Ishikawa (cell line): ENCODE measurements at regions not wholly inside any gene's neighbourhood (a gene's known extent, or its start where the extent isn't known, plus 50 kb on each side); places are given as distances from the start of the nearest gene placed in this dataset.

Source experiments
- CEBPB ChIP-seq: IDR thresholded peaks from 2 replicates; pipeline ENCODE4 v1.6.1; 2012
- CREB1 ChIP-seq: IDR thresholded peaks from 2 replicates; pipeline ENCODE4 v1.6.1; 2012; ENCODE audit warnings: low read depth
- EP300 ChIP-seq: IDR thresholded peaks from 2 replicates; pipeline ENCODE4 v1.6.1; 2012; ENCODE audit warnings: borderline replicate concordance
- FOXM1 ChIP-seq: IDR thresholded peaks from 2 replicates; pipeline ENCODE4 v1.6.1; 2012; ENCODE audit warnings: low read depth, borderline replicate concordance
- NFIC ChIP-seq: IDR thresholded peaks from 2 replicates; pipeline ENCODE4 v1.6.1; 2012
- RAD21 ChIP-seq: IDR thresholded peaks from 2 replicates; pipeline ENCODE4 v1.6.1; 2012; ENCODE audit warnings: low read depth
- TAF1 ChIP-seq: IDR thresholded peaks from 2 replicates; pipeline ENCODE4 v1.6.1; 2012; ENCODE audit warnings: low read depth, mild to moderate bottlenecking
- YY1 ChIP-seq: IDR thresholded peaks from 2 replicates; pipeline ENCODE4 v1.6.1; 2012; ENCODE audit warnings: low read depth
- ZBTB7A ChIP-seq: IDR thresholded peaks from 2 replicates; pipeline ENCODE4 v1.6.1; 2012; ENCODE audit warnings: low read depth

DNA sequence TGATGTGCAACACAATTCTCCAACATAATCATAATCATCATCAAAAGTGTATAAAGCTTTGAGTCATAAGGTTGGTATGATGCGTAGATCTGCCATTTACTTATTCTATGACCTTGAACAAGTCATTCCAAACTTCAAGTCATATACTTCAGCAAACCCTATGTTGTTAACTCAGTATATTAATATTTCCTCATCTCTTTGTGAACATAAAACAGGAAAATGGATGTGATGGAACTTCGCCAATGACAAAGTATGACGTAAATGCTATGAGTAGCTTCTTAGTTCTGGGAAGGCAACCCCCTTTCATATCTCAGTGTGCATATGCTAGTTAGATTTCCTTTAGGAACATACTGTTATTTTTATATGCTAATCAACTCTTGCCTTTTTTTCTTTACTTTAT lies 102.7 kb upstream of the ANO3 start:
- TF ChIP-seq RAD21 (no peak), CEBPB (no peak), EP300 (no peak), ZBTB7A (no peak), NFIC (no peak), YY1 (no peak), CREB1 (no peak), FOXM1 (no peak), TAF1 (no peak)
